ENCODE measurements at regions not wholly inside any gene's neighbourhood (a gene's known extent, or its start where the extent isn't known, plus 50 kb on each side); places are given as distances from the start of the nearest gene placed in this dataset.

DNA sequence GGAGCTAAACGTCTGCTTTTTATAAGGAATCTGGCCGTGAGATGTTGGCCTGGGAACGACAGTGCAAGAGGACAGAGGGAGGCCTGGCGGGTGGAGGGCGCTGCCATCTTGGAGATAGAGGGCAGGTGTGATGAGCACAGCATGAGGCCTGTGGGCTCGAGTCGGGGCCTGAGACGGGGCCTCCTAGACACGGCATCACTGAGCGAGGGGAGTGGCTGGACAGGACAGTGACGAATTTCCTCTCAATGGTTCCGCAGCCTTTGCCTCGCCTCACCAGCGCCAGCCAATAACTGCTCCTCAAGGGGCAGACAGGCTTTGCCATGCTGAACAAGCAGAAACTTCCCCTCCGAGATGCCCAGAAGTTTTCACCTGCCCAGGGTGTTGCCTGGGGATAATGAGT is 376.7 kb downstream of the THBS2 start:
- H3K9me3 ChIP-seq (ENCODE audit: control insufficient read depth, insufficient read depth, low read length) = no peaks in the 10 kb centered on the region
- no peaks in the 10 kb centered on the region for H3K9me3 Mint-ChIP-seq
- peaks cover 35% of the 10 kb centered on the region for H3K4me1 ChIP-seq (ENCODE audit: control insufficient read depth, insufficient read depth, low read length)
- peak overlapping the region; percentile 90 for H3K27ac ChIP-seq (ENCODE audit: low read length)
- no peaks in the 10 kb centered on the region for H3K36me3 Mint-ChIP-seq
- ATAC-seq (no peak), DNase-seq (no peak)
- no peaks in the 10 kb centered on the region for H3K27me3 ChIP-seq (ENCODE audit: control insufficient read depth, insufficient read depth, low read length)
- whole genome bisulfite sequencing (ENCODE audit: insufficient coverage) = 84% methylated on average over 15 of the region's 15 CpGs
- H3K4me3 ChIP-seq (ENCODE audit: low read length) = no peak overlapping the region
- H3K4me3 Mint-ChIP-seq = peak overlapping the region; percentile 78
- H3K4me1 Mint-ChIP-seq = peaks cover 62% of the 10 kb centered on the region in 2 donors
- no peaks in the 10 kb centered on the region for H3K36me3 ChIP-seq (ENCODE audit: control insufficient read depth, insufficient read depth, low read length)
- H3K27ac Mint-ChIP-seq = peak overlapping the region; percentile 92 to 94
- TF ChIP-seq, protein P1, sequence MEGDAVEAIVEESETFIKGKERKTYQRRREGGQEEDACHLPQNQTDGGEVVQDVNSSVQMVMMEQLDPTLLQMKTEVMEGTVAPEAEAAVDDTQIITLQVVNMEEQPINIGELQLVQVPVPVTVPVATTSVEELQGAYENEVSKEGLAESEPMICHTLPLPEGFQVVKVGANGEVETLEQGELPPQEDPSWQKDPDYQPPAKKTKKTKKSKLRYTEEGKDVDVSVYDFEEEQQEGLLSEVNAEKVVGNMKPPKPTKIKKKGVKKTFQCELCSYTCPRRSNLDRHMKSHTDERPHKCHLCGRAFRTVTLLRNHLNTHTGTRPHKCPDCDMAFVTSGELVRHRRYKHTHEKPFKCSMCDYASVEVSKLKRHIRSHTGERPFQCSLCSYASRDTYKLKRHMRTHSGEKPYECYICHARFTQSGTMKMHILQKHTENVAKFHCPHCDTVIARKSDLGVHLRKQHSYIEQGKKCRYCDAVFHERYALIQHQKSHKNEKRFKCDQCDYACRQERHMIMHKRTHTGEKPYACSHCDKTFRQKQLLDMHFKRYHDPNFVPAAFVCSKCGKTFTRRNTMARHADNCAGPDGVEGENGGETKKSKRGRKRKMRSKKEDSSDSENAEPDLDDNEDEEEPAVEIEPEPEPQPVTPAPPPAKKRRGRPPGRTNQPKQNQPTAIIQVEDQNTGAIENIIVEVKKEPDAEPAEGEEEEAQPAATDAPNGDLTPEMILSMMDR (IDR thresholded peaks at IDR 0.05) = no peak
- peaks cover 0 to 3% of the 10 kb centered on the region in 2 donors for H3K27me3 Mint-ChIP-seq (ENCODE audit: low read depth in 2 of 2)
- intact Hi-C loops (cut with micrococcal nuclease) = loop anchor here (10.0 kb wide), 1 partner anchor 828 kb away; the partner anchor contains the start of genes C6orf120 and WDR27

DNA sequence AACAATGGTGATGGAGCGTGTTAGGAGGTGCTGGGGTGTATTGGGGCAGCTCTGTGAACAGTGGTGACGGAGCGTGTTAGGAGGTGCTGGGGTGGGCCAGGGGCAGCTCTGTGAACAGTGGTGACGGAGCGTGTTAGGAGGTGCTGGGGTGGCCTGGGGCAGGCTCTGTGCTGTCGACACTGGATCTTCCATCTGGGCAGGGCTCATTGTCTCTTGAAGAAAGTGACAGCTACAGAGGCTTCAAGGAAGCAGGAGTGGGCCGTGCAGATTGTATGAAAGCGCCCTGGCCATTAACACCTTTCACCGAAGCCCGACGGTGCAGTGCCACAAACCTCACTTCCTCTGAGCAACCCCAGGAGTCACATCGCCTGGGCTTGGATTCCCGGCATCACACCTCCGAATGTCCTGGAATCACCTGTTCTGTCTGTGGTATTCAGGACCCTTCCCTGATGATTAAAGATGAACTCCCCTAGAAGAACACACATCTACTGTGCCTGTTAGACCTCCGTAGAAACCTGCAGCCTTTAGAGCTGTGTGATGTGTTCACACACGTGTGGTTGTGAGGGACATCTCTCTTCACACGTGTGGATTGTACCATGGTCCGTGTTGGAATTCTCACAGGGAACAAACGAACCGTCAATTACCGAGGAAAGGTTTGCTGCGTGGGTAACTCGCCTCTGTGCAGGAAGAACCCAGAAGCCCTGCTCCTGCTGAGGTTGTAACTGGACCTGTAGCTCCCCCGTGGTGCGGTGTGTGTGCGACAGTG is 377.7 kb downstream of the THBS2 start:
- Histone ChIP-seq H3K9me3 (ENCODE audit: control insufficient read depth, insufficient read depth, low read length) (no peaks in the 10 kb centered on the region), H3K4me1 (ENCODE audit: control insufficient read depth, insufficient read depth, low read length) (peaks cover 35% of the 10 kb centered on the region), H3K36me3 (ENCODE audit: control insufficient read depth, insufficient read depth, low read length) (no peaks in the 10 kb centered on the region), H3K27ac (ENCODE audit: low read length) (peak overlapping the region; percentile 90), H3K4me3 (ENCODE audit: low read length) (no peak overlapping the region), H3K27me3 (ENCODE audit: control insufficient read depth, insufficient read depth, low read length) (no peaks in the 10 kb centered on the region)
- TF ChIP-seq, protein P1 (IDR thresholded peaks at IDR 0.05) = no peak
- intact Hi-C loops (cut with micrococcal nuclease) = loop anchor here (10.0 kb wide), 1 partner anchor 829 kb away; the partner anchor contains the start of genes C6orf120 and WDR27
- H3K4me1 Mint-ChIP-seq = peaks cover 56 to 58% of the 10 kb centered on the region in 2 donors
- 72% methylated on average over 26 of the region's 26 CpGs for WGBS (ENCODE audit: insufficient coverage)
- DNase-seq (no peak), ATAC-seq (peak in 2 of 3 donors; percentile 17 to 31)
- H3K4me3 Mint-ChIP-seq = peak overlapping the region; percentile 56
- H3K9me3 Mint-ChIP-seq = no peaks in the 10 kb centered on the region
- H3K36me3 Mint-ChIP-seq = no peaks in the 10 kb centered on the region
- peak overlapping the region; percentile 92 to 94 for H3K27ac Mint-ChIP-seq
- H3K27me3 Mint-ChIP-seq (ENCODE audit: low read depth in 2 of 2) = peaks cover 0 to 3% of the 10 kb centered on the region in 2 donors

DNA sequence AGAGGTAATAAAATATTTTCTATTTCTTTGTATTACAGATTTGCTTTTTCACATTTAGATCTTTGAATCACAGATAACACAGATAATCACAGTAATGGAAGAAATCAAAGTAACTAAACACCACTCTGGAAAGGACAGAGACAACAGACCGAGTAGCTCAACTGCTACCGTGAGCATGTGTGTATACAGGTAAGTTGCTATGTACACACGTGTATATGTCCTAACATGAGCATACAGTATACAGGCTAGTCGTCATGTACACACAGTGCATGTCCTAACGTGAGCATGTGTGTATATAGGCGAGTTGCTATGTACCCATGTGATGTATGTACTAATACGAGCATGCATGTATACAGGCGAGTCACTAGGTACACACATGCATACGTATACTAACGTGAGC is 379.0 kb downstream of the THBS2 start:
- H3K4me3 Mint-ChIP-seq = peak overlapping the region; percentile 13
- 97% methylated on average over 10 of the region's 10 CpGs for WGBS (ENCODE audit: insufficient coverage)

More for the DNA sequence above, 379.0 kb downstream of the THBS2 start:
- peaks cover 0 to 3% of the 10 kb centered on the region in 2 donors for H3K27me3 Mint-ChIP-seq (ENCODE audit: low read depth in 2 of 2)
- H3K27me3 ChIP-seq (ENCODE audit: control insufficient read depth, insufficient read depth, low read length) = no peaks in the 10 kb centered on the region
- intact Hi-C loops (cut with micrococcal nuclease) = loop anchor here (10.0 kb wide), 1 partner anchor 830 kb away; the partner anchor contains the start of genes C6orf120 and WDR27
- no peak overlapping the region for H3K4me3 ChIP-seq (ENCODE audit: low read length)
- H3K4me1 ChIP-seq (ENCODE audit: control insufficient read depth, insufficient read depth, low read length) = peaks cover 35% of the 10 kb centered on the region
- H3K27ac ChIP-seq (ENCODE audit: low read length) = no peak overlapping the region
- peak overlapping the region in 1 of 2 donors; percentile 94 for H3K27ac Mint-ChIP-seq
- ATAC-seq = no peak
- TF ChIP-seq, protein P1 (IDR thresholded peaks at IDR 0.05) = no peak
- H3K4me1 Mint-ChIP-seq = peaks cover 49 to 52% of the 10 kb centered on the region in 2 donors
- H3K9me3 Mint-ChIP-seq = no peaks in the 10 kb centered on the region
- no peaks in the 10 kb centered on the region for H3K9me3 ChIP-seq (ENCODE audit: control insufficient read depth, insufficient read depth, low read length)
- no peak for DNase-seq
- H3K36me3 Mint-ChIP-seq = no peaks in the 10 kb centered on the region
- no peaks in the 10 kb centered on the region for H3K36me3 ChIP-seq (ENCODE audit: control insufficient read depth, insufficient read depth, low read length)

All from natural killer cell (primary cell).